ENCODE measurements at regions not wholly inside any gene's neighbourhood (a gene's known extent, or its start where the extent isn't known, plus 50 kb on each side); places are given as distances from the start of the nearest gene placed in this dataset.

GRCh38 chr14:104465482-104466390 lies 113.8 kb upstream of the C14orf180 start:
- ATAC-seq (ENCODE audit: low read depth), result no peak
- H3K9me3 ChIP-seq (ENCODE audit: control extremely low read depth in 1 of 3, control insufficient read depth in 2 of 3, insufficient read depth in 1 of 3, low read length in 2 of 3), result peaks cover 0 to 4% (median 0%) of the 10 kb centered on the region in 3 donors
- CTCF ChIA-PET, result no interaction called here

More at GRCh38 chr14:104465482-104466390, 113.8 kb upstream of the C14orf180 start:
- DNase-seq, result no peak
- Mint-ChIP-seq H3K4me3 (no peak overlapping the region), H3K27ac (no peak overlapping the region), H3K4me1 (peaks cover 7% of the 10 kb centered on the region), H3K9me3 (ENCODE audit: insufficient read depth) (no peaks in the 10 kb centered on the region), H3K27me3 (peaks cover 48% of the 10 kb centered on the region)
- no peak overlapping the region for H3K9ac ChIP-seq (ENCODE audit: low read length)
- H3K27ac ChIP-seq (ENCODE audit: low read length in 2 of 2), result no peak overlapping the region
- H3K27me3 ChIP-seq (replicated peaks in 1 of 4; ENCODE audit: control extremely low read depth in 1 of 4, control insufficient read depth in 3 of 4, insufficient read depth in 4 of 4, low read length in 3 of 4), result peaks cover 0 to 24% (median 10%) of the 10 kb centered on the region in 4 experiments
- no peak overlapping the region for H3K4me3 ChIP-seq (ENCODE audit: control extremely low read depth in 1 of 5, extremely low read depth in 1 of 5, insufficient read depth in 1 of 5, low read depth in 2 of 5, low read length in 4 of 5)
- intact Hi-C loops (cut with micrococcal nuclease), result no loop called here
- H3K4me1 ChIP-seq (ENCODE audit: control insufficient read depth in 2 of 2, insufficient read depth in 2 of 2, low read length in 2 of 2), result peaks cover 3% of the 10 kb centered on the region in 2 donors
- H3K36me3 ChIP-seq (replicated peaks in 1 of 2; ENCODE audit: control extremely low read depth in 1 of 2, control insufficient read depth in 1 of 2, extremely low read depth in 1 of 2, insufficient read depth in 2 of 2, low read length in 1 of 2), result no peaks in the 10 kb centered on the region
- 86% methylated on average over 5 of the region's 8 CpGs for WGBS (ENCODE audit: insufficient coverage)
- no peak overlapping the region for H3K4me2 ChIP-seq (replicated peaks; ENCODE audit: low read depth, low read length, poor library complexity, severe bottlenecking)
- H2AFZ ChIP-seq (ENCODE audit: insufficient read depth, low read depth, low read length, poor library complexity, severe bottlenecking), result no peak overlapping the region
- POLR2A ChIA-PET, result no interaction called here
- no peaks in the 10 kb centered on the region for H3K79me2 ChIP-seq (ENCODE audit: control insufficient read depth, insufficient read depth, low read length)
- TF ChIP-seq EZH2 (IDR thresholded peaks at IDR 0.05; ENCODE audit: borderline replicate concordance, insufficient read depth, low read depth, low read length, poor library complexity, severe bottlenecking) (no peak), CTCF (IDR thresholded peaks at IDR 0.05) (no peak)
- no peaks in the 10 kb centered on the region for H4K20me1 ChIP-seq (ENCODE audit: control insufficient read depth, insufficient read depth, low read length, poor library complexity, severe bottlenecking)
